IMR-90 (cell line): ENCODE measurements at regions not wholly inside any gene's neighbourhood (a gene's known extent, or its start where the extent isn't known, plus 50 kb on each side); places are given as distances from the start of the nearest gene placed in this dataset.

Experiments
- CHD1 ChIP-seq: IDR thresholded peaks from 2 replicates; pipeline ENCODE4 v1.6.1; 2012; ENCODE audit warnings: low read depth, low read length, improper control_type of control experiment
- CTCF ChIP-seq: conservative IDR thresholded peaks from 2 replicates; pipeline ENCODE4 v1.5.1; 2012; ENCODE audit warnings: mild to moderate bottlenecking, low read depth, low read length, improper control_type of control experiment
- POLR2A ChIP-seq: IDR thresholded peaks from 2 replicates; pipeline ENCODE4 v1.6.1; 2012; ENCODE audit warnings: mild to moderate bottlenecking, low read depth, low read length

GRCh38 chr1:88579598-88579997 lies 104.5 kb upstream of the PKN2 start:
- TF ChIP-seq CTCF: no peak
- no peak for TF ChIP-seq CHD1
- no peak for TF ChIP-seq POLR2A
